ENCODE measurements at regions not wholly inside any gene's neighbourhood (a gene's known extent, or its start where the extent isn't known, plus 50 kb on each side); places are given as distances from the start of the nearest gene placed in this dataset. TPM values are rescaled to one million over a fixed set of nuclear protein-coding genes. Genes with fewer than 3 reads are reported as not detected.

DNA sequence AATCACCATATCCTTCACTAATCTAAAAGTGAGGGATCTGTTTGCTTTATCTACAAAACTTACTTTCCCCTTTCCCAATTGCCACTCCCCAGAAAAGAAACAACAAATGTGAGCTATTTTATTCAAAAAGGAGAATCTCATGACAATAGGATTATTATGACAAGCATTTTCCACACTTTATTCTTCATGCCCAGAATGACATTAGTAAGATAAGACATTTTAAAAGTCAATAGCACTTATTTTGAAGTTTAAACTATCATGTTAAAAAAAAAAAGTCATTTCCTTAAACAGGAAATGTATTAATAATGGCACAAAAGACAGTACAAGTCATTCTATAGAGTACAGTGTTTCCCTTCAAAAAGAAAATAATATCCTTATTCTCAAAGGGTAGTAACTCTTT lies 58.8 kb upstream of the HNRNPA3 start:
- no peaks in the 10 kb centered on the region for H3K36me3 Mint-ChIP-seq (ENCODE audit: low read depth)
- H3K9me3 Mint-ChIP-seq = no peaks in the 10 kb centered on the region
- peaks cover 3% of the 10 kb centered on the region for H3K4me1 Mint-ChIP-seq (ENCODE audit: low read depth)
- no peak overlapping the region for H3K27ac Mint-ChIP-seq
- TF ChIP-seq, protein P1, sequence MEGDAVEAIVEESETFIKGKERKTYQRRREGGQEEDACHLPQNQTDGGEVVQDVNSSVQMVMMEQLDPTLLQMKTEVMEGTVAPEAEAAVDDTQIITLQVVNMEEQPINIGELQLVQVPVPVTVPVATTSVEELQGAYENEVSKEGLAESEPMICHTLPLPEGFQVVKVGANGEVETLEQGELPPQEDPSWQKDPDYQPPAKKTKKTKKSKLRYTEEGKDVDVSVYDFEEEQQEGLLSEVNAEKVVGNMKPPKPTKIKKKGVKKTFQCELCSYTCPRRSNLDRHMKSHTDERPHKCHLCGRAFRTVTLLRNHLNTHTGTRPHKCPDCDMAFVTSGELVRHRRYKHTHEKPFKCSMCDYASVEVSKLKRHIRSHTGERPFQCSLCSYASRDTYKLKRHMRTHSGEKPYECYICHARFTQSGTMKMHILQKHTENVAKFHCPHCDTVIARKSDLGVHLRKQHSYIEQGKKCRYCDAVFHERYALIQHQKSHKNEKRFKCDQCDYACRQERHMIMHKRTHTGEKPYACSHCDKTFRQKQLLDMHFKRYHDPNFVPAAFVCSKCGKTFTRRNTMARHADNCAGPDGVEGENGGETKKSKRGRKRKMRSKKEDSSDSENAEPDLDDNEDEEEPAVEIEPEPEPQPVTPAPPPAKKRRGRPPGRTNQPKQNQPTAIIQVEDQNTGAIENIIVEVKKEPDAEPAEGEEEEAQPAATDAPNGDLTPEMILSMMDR (IDR thresholded peaks at IDR 0.05) = no peak
- H3K27me3 Mint-ChIP-seq (ENCODE audit: insufficient read depth) = peaks cover 14% of the 10 kb centered on the region
- no peak overlapping the region for H3K4me3 Mint-ChIP-seq
- DNase-seq = no peak

DNA sequence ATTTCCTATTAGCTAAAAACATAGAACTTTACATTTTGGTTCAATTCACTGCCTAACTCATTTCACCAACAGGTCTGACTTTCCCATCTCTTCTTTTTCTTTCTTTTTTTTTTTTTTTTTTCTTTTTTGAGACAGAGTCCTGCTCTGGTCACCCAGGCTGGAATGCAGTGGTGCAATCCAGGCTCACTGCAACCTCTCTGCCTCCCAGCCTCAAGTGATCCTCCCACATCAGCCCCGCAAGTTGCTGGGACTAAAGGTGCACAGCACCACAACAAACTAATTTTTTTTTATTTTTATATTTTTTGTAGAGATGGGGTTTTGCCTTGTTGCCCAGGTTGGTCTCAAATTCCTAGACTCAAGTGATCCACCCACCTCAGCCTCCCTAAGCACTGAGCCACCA lies 57.8 kb upstream of the HNRNPA3 start:
- Mint-ChIP-seq H3K9me3 (no peaks in the 10 kb centered on the region), H3K4me3 (no peak overlapping the region), H3K27ac (no peak overlapping the region), H3K36me3 (ENCODE audit: low read depth) (no peaks in the 10 kb centered on the region), H3K27me3 (ENCODE audit: insufficient read depth) (peaks cover 9% of the 10 kb centered on the region), H3K4me1 (ENCODE audit: low read depth) (no peaks in the 10 kb centered on the region)
- no peak for DNase-seq
- TF ChIP-seq, protein P1 (IDR thresholded peaks at IDR 0.05) = no peak

DNA sequence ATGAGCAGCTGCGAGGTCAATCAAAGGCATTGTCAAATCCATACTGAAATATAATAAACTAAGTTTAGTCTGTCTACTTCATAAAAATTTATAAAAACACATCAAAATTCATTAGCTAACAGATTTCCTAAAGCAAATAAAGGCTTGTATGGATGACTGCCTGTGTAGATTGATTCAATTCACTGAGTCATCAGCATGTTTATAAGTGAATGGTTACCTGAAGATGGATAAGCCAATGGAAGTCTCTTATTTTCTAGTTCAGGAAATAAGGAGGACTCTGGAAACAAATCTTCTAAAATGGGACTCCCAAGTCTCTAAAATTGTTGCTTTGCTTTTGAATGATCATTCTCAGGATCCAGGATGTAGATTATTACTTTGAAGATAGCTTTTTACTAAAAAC lies 57.0 kb upstream of the HNRNPA3 start:
- Mint-ChIP-seq H3K36me3 (ENCODE audit: low read depth) (no peaks in the 10 kb centered on the region), H3K9me3 (no peaks in the 10 kb centered on the region), H3K27ac (no peak overlapping the region), H3K4me3 (no peak overlapping the region), H3K4me1 (ENCODE audit: low read depth) (no peaks in the 10 kb centered on the region), H3K27me3 (ENCODE audit: insufficient read depth) (peaks cover 9% of the 10 kb centered on the region)
- DNase-seq = no peak
- TF ChIP-seq, protein P1 (IDR thresholded peaks at IDR 0.05) = no peak

DNA sequence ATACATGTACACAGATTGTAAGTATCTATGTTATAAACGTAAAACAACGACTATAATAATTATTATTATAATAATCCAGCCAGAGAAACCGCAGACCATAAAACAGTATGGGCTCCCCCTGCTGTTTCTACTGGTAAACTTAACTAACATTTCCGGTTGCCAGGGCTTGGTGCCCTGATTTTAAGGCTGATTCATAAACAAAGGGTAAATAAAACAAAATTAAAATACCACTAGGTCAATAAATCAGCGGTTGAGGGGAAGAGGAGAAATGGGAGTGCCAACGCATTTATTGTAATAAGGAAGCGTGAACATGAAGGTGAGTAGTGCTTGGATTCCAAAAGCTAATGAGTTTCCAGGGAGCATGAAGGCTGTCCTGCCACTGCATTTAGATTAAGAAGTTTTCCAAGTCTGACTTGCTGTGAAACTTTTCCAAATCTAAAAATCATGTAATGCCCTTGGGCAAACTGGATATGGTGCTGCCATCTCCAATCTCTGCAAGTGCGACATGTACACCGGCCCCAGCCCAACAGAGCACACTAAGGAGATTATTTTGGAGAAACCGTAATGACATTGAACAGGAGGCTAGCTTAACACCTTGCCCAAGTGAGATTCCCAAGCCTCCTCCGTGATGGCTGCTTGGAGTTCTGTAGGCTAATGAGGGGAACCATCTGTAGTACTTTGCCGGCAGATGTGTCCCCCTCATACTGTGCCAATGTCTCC lies 50.7 kb upstream of the HNRNPA3 start:
- H3K9me3 Mint-ChIP-seq = no peaks in the 10 kb centered on the region
- no peaks in the 10 kb centered on the region for H3K27me3 Mint-ChIP-seq (ENCODE audit: insufficient read depth)
- no peak overlapping the region for H3K27ac Mint-ChIP-seq
- H3K4me3 Mint-ChIP-seq = no peak overlapping the region
- H3K4me1 Mint-ChIP-seq (ENCODE audit: low read depth) = peaks cover 10% of the 10 kb centered on the region
- TF ChIP-seq, protein P1 (IDR thresholded peaks at IDR 0.05) = peak; percentile 79
- DNase-seq = peak; percentile 51
- H3K36me3 Mint-ChIP-seq (ENCODE audit: low read depth) = no peaks in the 10 kb centered on the region

Small RNAs in the stretch of these regions (microRNA-seq; reads per million reads assigned to microRNA genes)
- gene MIR1246 = not detected
